ENCODE measurements at regions not wholly inside any gene's neighbourhood (a gene's known extent, or its start where the extent isn't known, plus 50 kb on each side); places are given as distances from the start of the nearest gene placed in this dataset.

- DNase-seq, result no peak
- no peak overlapping the region for H3K4me3 Mint-ChIP-seq
- Histone ChIP-seq H3K4me1 (ENCODE audit: control insufficient read depth in 2 of 2, insufficient read depth in 2 of 2, low read length in 2 of 2) (no peaks in the 10 kb centered on the region), H2AFZ (ENCODE audit: insufficient read depth, low read depth, low read length, poor library complexity, severe bottlenecking) (no peak overlapping the region), H3K79me2 (ENCODE audit: control insufficient read depth, insufficient read depth, low read length) (no peaks in the 10 kb centered on the region), H3K4me3 (ENCODE audit: control extremely low read depth in 1 of 5, extremely low read depth in 1 of 5, insufficient read depth in 1 of 5, low read depth in 2 of 5, low read length in 4 of 5) (no peak overlapping the region), H3K27me3 (replicated peaks in 1 of 4; ENCODE audit: control extremely low read depth in 1 of 4, control insufficient read depth in 3 of 4, insufficient read depth in 4 of 4, low read length in 3 of 4) (no peaks in the 10 kb centered on the region), H3K9me3 (ENCODE audit: control extremely low read depth in 1 of 3, control insufficient read depth in 2 of 3, insufficient read depth in 1 of 3, low read length in 2 of 3) (no peaks in the 10 kb centered on the region), H3K36me3 (replicated peaks in 1 of 2; ENCODE audit: control extremely low read depth in 1 of 2, control insufficient read depth in 1 of 2, extremely low read depth in 1 of 2, insufficient read depth in 2 of 2, low read length in 1 of 2) (no peaks in the 10 kb centered on the region), H3K4me2 (replicated peaks; ENCODE audit: low read depth, low read length, poor library complexity, severe bottlenecking) (no peak overlapping the region), H3K9ac (ENCODE audit: low read length) (no peak overlapping the region), H4K20me1 (ENCODE audit: control insufficient read depth, insufficient read depth, low read length, poor library complexity, severe bottlenecking) (no peaks in the 10 kb centered on the region), H3K27ac (ENCODE audit: low read length in 2 of 2) (no peak overlapping the region)
- POLR2A ChIA-PET, result no interaction called here
- H3K27me3 Mint-ChIP-seq, result no peaks in the 10 kb centered on the region
- TF ChIP-seq EZH2 (IDR thresholded peaks at IDR 0.05; ENCODE audit: borderline replicate concordance, insufficient read depth, low read depth, low read length, poor library complexity, severe bottlenecking) (no peak), CTCF (IDR thresholded peaks at IDR 0.05) (no peak)
- no peak for ATAC-seq (ENCODE audit: low read depth)
- H3K4me1 Mint-ChIP-seq, result no peaks in the 10 kb centered on the region
- peaks cover 3% of the 10 kb centered on the region for H3K9me3 Mint-ChIP-seq (ENCODE audit: insufficient read depth)
- CTCF ChIA-PET, result no interaction called here
- H3K27ac Mint-ChIP-seq, result no peak overlapping the region
- intact Hi-C loops (cut with micrococcal nuclease), result no loop called here
These were observed 423.5 kb upstream of the RIOK2 start for GRCh38 chr5:97606531-97606930.

GRCh38 chr5:97608501-97608900 is 425.5 kb upstream of the RIOK2 start:
- DNase-seq (no peak), ATAC-seq (ENCODE audit: low read depth) (no peak)
- Histone ChIP-seq H3K27ac (ENCODE audit: low read length in 2 of 2) (no peak overlapping the region), H3K36me3 (replicated peaks in 1 of 2; ENCODE audit: control extremely low read depth in 1 of 2, control insufficient read depth in 1 of 2, extremely low read depth in 1 of 2, insufficient read depth in 2 of 2, low read length in 1 of 2) (no peaks in the 10 kb centered on the region), H3K27me3 (replicated peaks in 1 of 4; ENCODE audit: control extremely low read depth in 1 of 4, control insufficient read depth in 3 of 4, insufficient read depth in 4 of 4, low read length in 3 of 4) (no peaks in the 10 kb centered on the region), H3K9ac (ENCODE audit: low read length) (no peak overlapping the region), H3K79me2 (ENCODE audit: control insufficient read depth, insufficient read depth, low read length) (no peaks in the 10 kb centered on the region), H3K4me2 (replicated peaks; ENCODE audit: low read depth, low read length, poor library complexity, severe bottlenecking) (no peak overlapping the region), H3K9me3 (ENCODE audit: control extremely low read depth in 1 of 3, control insufficient read depth in 2 of 3, insufficient read depth in 1 of 3, low read length in 2 of 3) (no peaks in the 10 kb centered on the region), H3K4me3 (ENCODE audit: control extremely low read depth in 1 of 5, extremely low read depth in 1 of 5, insufficient read depth in 1 of 5, low read depth in 2 of 5, low read length in 4 of 5) (no peak overlapping the region), H2AFZ (ENCODE audit: insufficient read depth, low read depth, low read length, poor library complexity, severe bottlenecking) (no peak overlapping the region), H3K4me1 (ENCODE audit: control insufficient read depth in 2 of 2, insufficient read depth in 2 of 2, low read length in 2 of 2) (no peaks in the 10 kb centered on the region), H4K20me1 (ENCODE audit: control insufficient read depth, insufficient read depth, low read length, poor library complexity, severe bottlenecking) (no peaks in the 10 kb centered on the region)
- no peaks in the 10 kb centered on the region for H3K9me3 Mint-ChIP-seq (ENCODE audit: insufficient read depth)
- ChIA-PET CTCF (no interaction called here), POLR2A (no interaction called here)
- no peaks in the 10 kb centered on the region for H3K4me1 Mint-ChIP-seq
- intact Hi-C loops (cut with micrococcal nuclease), result no loop called here
- no peaks in the 10 kb centered on the region for H3K27me3 Mint-ChIP-seq
- TF ChIP-seq CTCF (IDR thresholded peaks at IDR 0.05) (no peak), EZH2 (IDR thresholded peaks at IDR 0.05; ENCODE audit: borderline replicate concordance, insufficient read depth, low read depth, low read length, poor library complexity, severe bottlenecking) (no peak)
- WGBS (ENCODE audit: insufficient coverage), result 93% methylated on average over 2 of the region's 4 CpGs
- H3K27ac Mint-ChIP-seq, result no peak overlapping the region
- no peak overlapping the region for H3K4me3 Mint-ChIP-seq
